T47D (cell line): ENCODE measurements at regions not wholly inside any gene's neighbourhood (a gene's known extent, or its start where the extent isn't known, plus 50 kb on each side); places are given as distances from the start of the nearest gene placed in this dataset.

Experiments
- DNase-seq, 2 experiments: peaks; one replicate each; pipeline versions ENCODE4 v3.0.0 to v3.0.0-alpha.2; 2011 to 2012; ENCODE audit warnings: low read depth in 1 of 2, low spot score in 1 of 2
- JUND ChIP-seq: IDR thresholded peaks from 2 replicates; pipeline ENCODE4 v1.6.1; 2012; ENCODE audit warnings: low read depth
- in situ Hi-C: cut with HindIII; loops from 2 replicates; pipeline ENCODE4 v1.10.0; 2016; ENCODE audit warnings: low sequenced_read_pairs, low pct_unique_long_range_greater_than_20kb

DNA sequence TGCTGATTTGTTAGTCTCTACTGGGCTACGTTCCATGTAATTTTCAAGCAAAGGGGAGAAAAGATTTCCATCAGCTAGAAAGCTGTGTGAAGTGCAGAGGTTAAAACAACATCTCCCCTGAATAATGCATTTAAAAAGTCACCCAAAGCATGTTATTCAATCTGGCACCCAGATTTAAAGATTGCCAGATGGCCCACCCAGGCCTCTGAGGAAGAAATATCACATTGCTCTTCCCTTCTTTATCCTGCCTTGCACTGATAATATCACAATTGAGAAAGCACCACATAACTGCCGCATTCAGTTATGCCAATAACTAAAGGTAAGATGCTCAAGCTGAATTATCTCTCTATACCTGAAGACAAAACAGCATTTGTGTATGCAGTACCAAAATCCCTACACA, 119.4 kb upstream of the PUM3 start:
- in situ Hi-C loops = no loop called here
- TF ChIP-seq JUND = no peak
- no peak for DNase-seq

GRCh38 chr9:2962471-2963172, 118.7 kb upstream of the PUM3 start:
- TF ChIP-seq JUND = no peak
- in situ Hi-C loops = no loop called here
- no peak for DNase-seq

GRCh38 chr9:2958219-2958618, 114.3 kb upstream of the PUM3 start:
- no peak for TF ChIP-seq JUND
- in situ Hi-C loops = no loop called here
- no peak for DNase-seq

- no peak for DNase-seq
- TF ChIP-seq JUND = no peak
- in situ Hi-C loops = no loop called here
Measured at GRCh38 chr9:2957656-2958200, 113.8 kb upstream of the PUM3 start.

- no peak for DNase-seq
- in situ Hi-C loops = no loop called here
- no peak for TF ChIP-seq JUND
Measured at GRCh38 chr9:2955575-2955974, 111.7 kb upstream of the PUM3 start.

DNA sequence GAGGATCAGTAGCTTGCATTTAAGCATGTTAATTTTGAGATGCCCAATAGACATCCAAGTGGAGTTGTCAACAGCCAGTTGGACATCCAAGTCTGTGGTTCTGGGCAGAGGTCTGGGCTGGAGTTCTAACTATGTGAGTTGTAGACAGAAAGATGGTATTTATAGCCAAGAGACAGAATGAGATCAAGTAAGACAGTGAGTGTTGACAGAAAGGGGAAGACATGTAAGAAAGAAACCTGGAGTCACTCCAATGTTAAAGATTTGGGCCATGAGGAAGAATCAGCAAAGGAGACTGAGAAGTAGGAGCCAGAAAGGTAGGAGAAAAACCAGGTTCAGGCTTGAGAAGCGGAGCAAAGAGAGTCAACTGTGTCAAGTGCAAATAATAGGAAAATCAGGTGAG, 95.5 kb upstream of the PUM3 start:
- in situ Hi-C loops = no loop called here
- no peak for DNase-seq
- no peak for TF ChIP-seq JUND

GRCh38 chr9:2936221-2936620, 92.3 kb upstream of the PUM3 start:
- in situ Hi-C loops = no loop called here
- TF ChIP-seq JUND = no peak
- DNase-seq = no peak

DNA sequence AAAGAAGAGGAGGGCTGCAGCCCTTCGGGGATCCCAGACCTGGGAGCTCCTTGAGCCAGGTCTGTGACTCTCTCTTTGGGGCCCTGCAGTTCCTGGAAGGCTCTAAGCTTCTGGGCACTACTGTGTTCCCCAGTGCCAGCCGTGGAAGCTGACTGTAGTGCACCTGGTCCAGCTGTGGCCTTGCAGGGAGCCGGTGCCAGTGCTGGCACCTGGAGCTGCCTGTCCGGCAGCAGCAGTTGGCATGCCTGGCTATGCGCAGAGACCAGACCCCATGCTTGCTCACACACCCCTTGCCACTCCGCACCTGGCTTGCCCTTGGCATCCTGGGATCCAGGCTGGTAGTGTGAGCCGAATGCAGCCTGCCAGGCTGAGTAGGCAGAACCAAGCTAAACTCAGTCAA, 91.0 kb upstream of the PUM3 start:
- in situ Hi-C loops = no loop called here
- no peak for TF ChIP-seq JUND
- no peak for DNase-seq

- in situ Hi-C loops = no loop called here
- no peak for TF ChIP-seq JUND
- no peak for DNase-seq
Measured at GRCh38 chr9:2934241-2934650, 90.4 kb upstream of the PUM3 start.

DNA sequence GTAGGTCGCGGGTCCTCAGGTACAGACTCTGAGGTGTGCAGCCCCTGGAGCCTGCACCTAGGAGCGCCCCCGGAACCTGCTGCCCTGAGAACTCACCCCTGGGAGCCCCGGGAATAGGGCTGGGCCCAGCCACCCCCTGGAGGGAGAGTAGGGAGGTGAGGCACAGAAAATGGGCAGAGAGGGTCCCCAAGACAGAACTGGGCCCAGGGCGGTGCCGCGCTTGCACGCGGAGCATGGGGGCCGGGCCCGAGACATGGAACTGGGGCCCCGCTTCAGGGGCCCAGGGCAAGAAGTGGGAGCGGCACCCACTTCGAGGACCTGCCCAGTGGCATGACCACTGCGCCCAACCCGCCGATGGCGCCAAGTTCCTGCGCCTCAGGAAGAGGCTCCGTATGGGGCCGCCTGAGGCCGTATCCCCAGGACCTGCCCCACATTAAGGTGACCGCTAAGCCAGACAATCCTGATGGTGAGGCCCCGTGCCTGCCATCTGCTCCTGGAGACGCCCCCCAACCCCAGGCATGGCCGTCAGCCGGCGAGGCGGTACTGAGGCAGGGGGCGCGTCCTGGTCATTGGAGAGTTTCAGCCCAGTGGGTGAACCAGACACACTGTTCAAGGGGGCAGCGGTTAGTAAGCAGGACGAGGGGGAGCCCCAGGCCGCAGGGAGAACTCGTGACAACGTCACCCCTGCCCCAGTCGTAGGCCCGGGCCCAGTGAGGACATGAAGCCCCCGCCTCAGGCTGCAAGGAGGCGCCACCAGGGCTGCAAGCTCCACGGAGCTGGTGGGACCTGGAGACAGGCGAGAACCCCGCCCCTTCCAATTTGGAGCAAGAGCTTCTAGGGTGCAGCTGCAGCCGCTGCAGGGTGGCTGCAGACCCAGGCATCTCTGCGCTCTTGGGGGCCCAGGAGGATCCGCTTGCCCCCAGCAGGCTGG, 89.5 kb upstream of the PUM3 start:
- in situ Hi-C loops = no loop called here

DNA sequence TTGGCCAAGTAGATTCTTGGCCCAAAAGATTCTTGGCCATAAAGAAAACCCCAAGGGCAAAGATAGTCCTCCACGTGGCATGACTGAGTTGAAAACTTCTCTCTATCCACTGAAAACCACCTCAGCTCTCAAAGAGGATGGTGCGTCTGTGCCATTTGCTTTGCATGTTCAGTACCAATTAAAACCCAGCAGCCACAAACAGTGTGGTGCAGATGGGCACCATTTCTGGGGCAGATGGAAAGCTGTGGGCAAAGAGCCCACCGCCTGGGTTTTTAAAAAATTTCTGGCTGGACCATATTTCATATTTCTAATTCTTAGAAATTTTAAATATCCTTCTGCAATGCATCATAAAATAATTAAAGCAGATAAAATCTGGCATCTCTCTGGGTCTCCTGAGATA, 84.5 kb upstream of the PUM3 start:
- no peak for DNase-seq
- TF ChIP-seq JUND = no peak
- in situ Hi-C loops = no loop called here

More for the DNA sequence above, 89.5 kb upstream of the PUM3 start:
- no peak for TF ChIP-seq JUND
- no peak for DNase-seq

DNA sequence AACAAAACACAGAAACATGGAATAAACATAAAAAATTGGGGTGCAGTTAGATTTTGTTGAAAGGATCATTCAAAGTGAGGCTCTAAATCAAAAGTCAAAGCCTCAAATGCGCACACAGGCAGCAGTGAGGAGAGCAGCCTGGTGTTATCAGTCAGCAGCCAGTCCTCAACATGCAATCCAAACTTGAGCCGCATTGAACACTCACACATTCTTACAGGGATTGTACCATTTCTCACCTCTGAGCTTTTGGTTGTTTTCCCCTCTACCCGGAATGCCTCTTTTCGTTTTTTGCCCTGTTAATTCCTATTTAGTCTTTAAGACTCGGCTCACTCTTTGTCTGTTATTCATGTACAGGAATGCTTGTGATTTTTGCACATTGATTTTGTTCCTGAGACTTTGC, 81.1 kb upstream of the PUM3 start:
- no peak for TF ChIP-seq JUND
- no peak for DNase-seq
- in situ Hi-C loops = no loop called here

DNA sequence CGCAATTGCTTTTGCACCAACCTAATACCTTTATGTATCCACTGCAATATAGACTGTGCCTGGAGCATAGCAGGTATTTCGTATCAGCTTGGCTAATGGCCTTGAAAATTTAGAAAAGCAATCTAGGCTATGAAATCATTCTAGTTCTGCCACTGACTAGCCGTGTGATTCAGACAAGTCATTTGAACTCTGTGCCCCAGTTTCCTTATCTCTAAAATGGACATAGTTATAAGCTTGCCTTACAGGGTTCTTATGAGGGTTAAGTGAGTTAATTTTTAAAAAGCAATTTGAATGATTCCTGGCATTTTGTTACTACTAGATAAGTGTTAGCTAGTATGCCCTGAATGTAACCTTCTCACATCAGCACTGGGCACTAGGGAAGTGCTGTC, 80.5 kb upstream of the PUM3 start:
- no peak for DNase-seq
- TF ChIP-seq JUND = no peak
- in situ Hi-C loops = no loop called here
